Panc1 (cell line): ENCODE measurements at regions not wholly inside any gene's neighbourhood (a gene's known extent, or its start where the extent isn't known, plus 50 kb on each side); places are given as distances from the start of the nearest gene placed in this dataset.

Experiments used
- POLR2AphosphoS5 ChIP-seq: IDR thresholded peaks from 2 replicates; pipeline ENCODE4 v1.6.1; 2012; ENCODE audit warnings: mild to moderate bottlenecking, low read depth, low read length, moderate library complexity
- SIN3A ChIP-seq: IDR thresholded peaks from 2 replicates; pipeline ENCODE4 v1.6.1; 2012; ENCODE audit warnings: low read depth, mild to moderate bottlenecking, low read length, moderate library complexity, borderline replicate concordance; ENCODE audit not compliant: insufficient read depth
- TCF7L2 ChIP-seq: IDR thresholded peaks from 2 replicates; pipeline ENCODE4 v1.6.1; 2011; ENCODE audit warnings: mild to moderate bottlenecking, low read depth, low read length, inconsistent platforms
- TF ChIP-seq, protein P1 (sequence below): fragments of 450-650 bp; IDR thresholded peaks from 2 replicates; pipeline ENCODE4 v1.5.1; 2017; ENCODE audit warnings: mild to moderate bottlenecking
- TF ChIP-seq, protein P2 (sequence below), 2 experiments: IDR thresholded peaks; 2 replicates each; pipeline ENCODE4 v1.6.1; 2011 to 2012; ENCODE audit warnings: low read depth in 2 of 2, control low read depth in 1 of 2, low read length in 1 of 2, mild to moderate bottlenecking in 1 of 2, moderate library complexity in 1 of 2; ENCODE audit not compliant: insufficient read depth in 1 of 2

DNA sequence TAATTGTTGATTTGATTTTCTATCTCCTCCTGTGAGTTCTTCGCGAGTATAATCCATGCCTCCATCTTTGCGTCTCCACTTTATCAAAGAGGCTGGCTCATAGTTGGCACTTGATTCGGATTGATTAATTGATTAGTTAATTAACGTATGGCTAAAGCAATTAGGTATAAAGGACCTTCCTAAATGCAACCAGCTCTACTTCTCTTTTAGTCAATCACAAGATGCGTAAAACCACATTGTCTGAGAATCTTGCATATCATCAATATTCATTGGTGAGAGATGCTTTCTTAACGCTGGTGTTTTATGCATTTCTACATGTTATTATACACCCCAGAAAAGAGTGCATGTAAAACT lies 56.4 kb upstream of the NR2F2 start:
- TF ChIP-seq, protein P1, sequence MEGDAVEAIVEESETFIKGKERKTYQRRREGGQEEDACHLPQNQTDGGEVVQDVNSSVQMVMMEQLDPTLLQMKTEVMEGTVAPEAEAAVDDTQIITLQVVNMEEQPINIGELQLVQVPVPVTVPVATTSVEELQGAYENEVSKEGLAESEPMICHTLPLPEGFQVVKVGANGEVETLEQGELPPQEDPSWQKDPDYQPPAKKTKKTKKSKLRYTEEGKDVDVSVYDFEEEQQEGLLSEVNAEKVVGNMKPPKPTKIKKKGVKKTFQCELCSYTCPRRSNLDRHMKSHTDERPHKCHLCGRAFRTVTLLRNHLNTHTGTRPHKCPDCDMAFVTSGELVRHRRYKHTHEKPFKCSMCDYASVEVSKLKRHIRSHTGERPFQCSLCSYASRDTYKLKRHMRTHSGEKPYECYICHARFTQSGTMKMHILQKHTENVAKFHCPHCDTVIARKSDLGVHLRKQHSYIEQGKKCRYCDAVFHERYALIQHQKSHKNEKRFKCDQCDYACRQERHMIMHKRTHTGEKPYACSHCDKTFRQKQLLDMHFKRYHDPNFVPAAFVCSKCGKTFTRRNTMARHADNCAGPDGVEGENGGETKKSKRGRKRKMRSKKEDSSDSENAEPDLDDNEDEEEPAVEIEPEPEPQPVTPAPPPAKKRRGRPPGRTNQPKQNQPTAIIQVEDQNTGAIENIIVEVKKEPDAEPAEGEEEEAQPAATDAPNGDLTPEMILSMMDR = no peak
- TF ChIP-seq POLR2AphosphoS5 = no peak
- no peak for TF ChIP-seq TCF7L2
- TF ChIP-seq, protein P2, sequence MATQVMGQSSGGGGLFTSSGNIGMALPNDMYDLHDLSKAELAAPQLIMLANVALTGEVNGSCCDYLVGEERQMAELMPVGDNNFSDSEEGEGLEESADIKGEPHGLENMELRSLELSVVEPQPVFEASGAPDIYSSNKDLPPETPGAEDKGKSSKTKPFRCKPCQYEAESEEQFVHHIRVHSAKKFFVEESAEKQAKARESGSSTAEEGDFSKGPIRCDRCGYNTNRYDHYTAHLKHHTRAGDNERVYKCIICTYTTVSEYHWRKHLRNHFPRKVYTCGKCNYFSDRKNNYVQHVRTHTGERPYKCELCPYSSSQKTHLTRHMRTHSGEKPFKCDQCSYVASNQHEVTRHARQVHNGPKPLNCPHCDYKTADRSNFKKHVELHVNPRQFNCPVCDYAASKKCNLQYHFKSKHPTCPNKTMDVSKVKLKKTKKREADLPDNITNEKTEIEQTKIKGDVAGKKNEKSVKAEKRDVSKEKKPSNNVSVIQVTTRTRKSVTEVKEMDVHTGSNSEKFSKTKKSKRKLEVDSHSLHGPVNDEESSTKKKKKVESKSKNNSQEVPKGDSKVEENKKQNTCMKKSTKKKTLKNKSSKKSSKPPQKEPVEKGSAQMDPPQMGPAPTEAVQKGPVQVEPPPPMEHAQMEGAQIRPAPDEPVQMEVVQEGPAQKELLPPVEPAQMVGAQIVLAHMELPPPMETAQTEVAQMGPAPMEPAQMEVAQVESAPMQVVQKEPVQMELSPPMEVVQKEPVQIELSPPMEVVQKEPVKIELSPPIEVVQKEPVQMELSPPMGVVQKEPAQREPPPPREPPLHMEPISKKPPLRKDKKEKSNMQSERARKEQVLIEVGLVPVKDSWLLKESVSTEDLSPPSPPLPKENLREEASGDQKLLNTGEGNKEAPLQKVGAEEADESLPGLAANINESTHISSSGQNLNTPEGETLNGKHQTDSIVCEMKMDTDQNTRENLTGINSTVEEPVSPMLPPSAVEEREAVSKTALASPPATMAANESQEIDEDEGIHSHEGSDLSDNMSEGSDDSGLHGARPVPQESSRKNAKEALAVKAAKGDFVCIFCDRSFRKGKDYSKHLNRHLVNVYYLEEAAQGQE (IDR thresholded peaks at IDR 0.05; ENCODE audit: insufficient read depth in 1 of 2, low read depth in 2 of 2, low read length in 1 of 2) = no peak
- no peak for TF ChIP-seq SIN3A
